ENCODE measurements at regions not wholly inside any gene's neighbourhood (a gene's known extent, or its start where the extent isn't known, plus 50 kb on each side); places are given as distances from the start of the nearest gene placed in this dataset.

DNA sequence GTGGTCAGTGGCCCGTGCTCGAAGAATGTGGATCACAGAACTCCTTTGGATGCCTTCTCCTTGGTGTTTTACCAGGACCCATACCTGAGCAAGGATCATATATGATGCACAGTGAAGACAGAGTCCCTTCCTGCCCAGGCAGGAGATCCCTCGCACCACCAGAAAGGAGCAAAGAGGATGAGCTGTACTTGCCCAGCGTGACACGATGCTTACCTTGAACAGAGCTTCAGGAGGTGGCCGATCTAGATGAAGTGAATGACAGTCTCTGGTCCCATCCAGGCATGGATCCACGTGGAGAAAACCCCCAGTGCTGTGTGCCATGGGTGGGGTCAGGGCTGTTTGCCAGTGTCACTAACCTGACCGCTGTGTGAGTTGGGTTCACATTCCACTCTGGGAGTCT lies 455.4 kb downstream of the GADD45G start (continued):
- TF ChIP-seq, protein P1, sequence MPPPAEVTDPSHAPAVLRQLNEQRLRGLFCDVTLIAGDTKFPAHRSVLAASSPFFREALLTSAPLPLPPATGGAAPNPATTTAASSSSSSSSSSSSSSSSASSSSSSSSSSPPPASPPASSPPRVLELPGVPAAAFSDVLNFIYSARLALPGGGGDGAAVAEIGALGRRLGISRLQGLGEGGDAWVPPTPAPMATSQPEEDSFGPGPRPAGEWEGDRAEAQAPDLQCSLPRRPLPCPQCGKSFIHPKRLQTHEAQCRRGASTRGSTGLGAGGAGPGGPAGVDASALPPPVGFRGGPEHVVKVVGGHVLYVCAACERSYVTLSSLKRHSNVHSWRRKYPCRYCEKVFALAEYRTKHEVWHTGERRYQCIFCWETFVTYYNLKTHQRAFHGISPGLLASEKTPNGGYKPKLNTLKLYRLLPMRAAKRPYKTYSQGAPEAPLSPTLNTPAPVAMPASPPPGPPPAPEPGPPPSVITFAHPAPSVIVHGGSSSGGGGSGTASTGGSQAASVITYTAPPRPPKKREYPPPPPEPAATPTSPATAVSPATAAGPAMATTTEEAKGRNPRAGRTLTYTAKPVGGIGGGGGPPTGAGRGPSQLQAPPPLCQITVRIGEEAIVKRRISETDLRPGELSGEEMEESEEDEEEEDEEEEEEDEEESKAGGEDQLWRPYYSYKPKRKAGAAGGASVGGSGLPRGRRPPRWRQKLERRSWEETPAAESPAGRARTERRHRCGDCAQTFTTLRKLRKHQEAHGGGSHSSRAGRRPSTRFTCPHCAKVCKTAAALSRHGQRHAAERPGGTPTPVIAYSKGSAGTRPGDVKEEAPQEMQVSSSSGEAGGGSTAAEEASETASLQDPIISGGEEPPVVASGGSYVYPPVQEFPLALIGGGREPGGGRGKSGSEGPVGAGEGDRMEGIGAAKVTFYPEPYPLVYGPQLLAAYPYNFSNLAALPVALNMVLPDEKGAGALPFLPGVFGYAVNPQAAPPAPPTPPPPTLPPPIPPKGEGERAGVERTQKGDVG (CRISPR knock-in tag; IDR thresholded peaks at IDR 0.05): no peak
- TF ChIP-seq KAT2A (conservative IDR thresholded peaks at IDR 0.05; ENCODE audit: control insufficient read depth, low read depth, low read length) (no peak), NRF1 (conservative IDR thresholded peaks at IDR 0.05; ENCODE audit: low read depth, low read length) (no peak), RELA (IDR thresholded peaks at IDR 0.05; ENCODE audit: borderline replicate concordance, partially characterized antibody) (no peak), ESRRA (IDR thresholded peaks at IDR 0.05; ENCODE audit: low read length) (no peak), ZBED1 (IDR thresholded peaks at IDR 0.05; ENCODE audit: borderline replicate concordance) (no peak)

DNA sequence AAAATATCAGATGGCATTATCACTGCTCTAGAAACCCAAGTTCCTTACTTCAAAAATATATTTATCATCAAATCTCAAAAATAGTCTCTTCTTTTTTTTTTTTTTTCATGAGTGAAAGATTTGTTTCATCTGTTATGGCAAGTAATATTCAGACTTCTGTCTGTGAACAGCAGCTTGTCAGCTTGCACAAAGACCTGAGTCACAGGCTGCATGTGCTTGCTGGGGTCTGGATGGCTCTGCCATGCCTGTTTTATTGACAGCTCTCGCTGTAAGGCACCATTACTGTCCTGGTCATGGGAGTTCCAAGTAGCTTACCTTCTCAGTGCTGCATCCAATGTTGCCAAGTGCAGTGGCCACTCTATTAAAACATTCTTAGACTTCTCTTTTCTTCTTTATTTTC lies 456.4 kb downstream of the GADD45G start:
- FAIRE-seq: no peak
- no peak overlapping the region for H3K27ac ChIP-seq (ENCODE audit: control insufficient read depth, insufficient read depth)
- BruUV-seq (replicated peaks): no TSS peak
- H3K36me3 ChIP-seq (ENCODE audit: control insufficient read depth in 2 of 2, insufficient read depth in 2 of 2, low read length in 1 of 2): no peaks in the 10 kb centered on the region
- H3K27me3 ChIP-seq (replicated peaks in 1 of 2; ENCODE audit: control insufficient read depth in 2 of 2, insufficient read depth in 2 of 2, low read length in 1 of 2): peaks cover 0 to 2% of the 10 kb centered on the region in 2 experiments; a peak in 1 of 4 replicates
- ATAC-seq: no peak
- H2AFZ ChIP-seq (ENCODE audit: control insufficient read depth, low read depth, low read length): no peak overlapping the region
- no peaks in the 10 kb centered on the region for H3K9me3 ChIP-seq (replicated peaks; ENCODE audit: control insufficient read depth, insufficient read depth, low read length)
- POLR2A ChIA-PET: no interaction called here
- intact Hi-C loops (cut with micrococcal nuclease; ENCODE audit: unreplicated experiment) (no loop called here), in situ Hi-C loops (cut with MboI) (no loop called here)
- H3K79me2 ChIP-seq (ENCODE audit: control insufficient read depth, insufficient read depth, low read length): no peaks in the 10 kb centered on the region
- no peak overlapping the region for H3K4me3 ChIP-seq
- TF ChIP-seq FOS (IDR thresholded peaks at IDR 0.05; ENCODE audit: borderline replicate concordance, extremely low read depth, insufficient read length): no peak
- TF ChIP-seq NFIC (IDR thresholded peaks at IDR 0.05; ENCODE audit: low read depth, low read length): no peak
- TF ChIP-seq HDAC2 (IDR thresholded peaks at IDR 0.05): no peak
- TF ChIP-seq RAD21 (IDR thresholded peaks at IDR 0.05; ENCODE audit: insufficient read depth, low read depth, low read length): no peak
- no peak for TF ChIP-seq MTA2 (IDR thresholded peaks at IDR 0.05; ENCODE audit: low read depth)
- H3K9ac ChIP-seq (ENCODE audit: control insufficient read depth, insufficient read depth, low read length): no peak overlapping the region
- RAD21 ChIA-PET (ENCODE audit: unreplicated experiment): interaction anchor here (1.0 kb wide), 1 partner anchor 14 kb away, joined by 3 read pairs; no protein-coding TSS in a partner anchor
- CTCF ChIA-PET: interaction anchor here (0.6 to 1.6 kb wide), 5 partner anchors 11 to 802 kb away, joined by 3 to 5 read pairs (median 4); no protein-coding TSS in a partner anchor
- no peak for DNase-seq (ENCODE audit: low read depth, low spot score)
- no peak overlapping the region for H3K4me2 ChIP-seq (ENCODE audit: control insufficient read depth, insufficient read depth)
- 0% methylated on average over 1 of the region's 1 CpG for WGBS (ENCODE audit: insufficient coverage, insufficient replicate concordance, low lambda C conversion rate, missing lambda C conversion rate)
- SMC1A ChIA-PET (ENCODE audit: uncharacterized antibody, unreplicated experiment): interaction anchor here (0.7 to 1.0 kb wide), 2 partner anchors 11 to 42 kb away, joined by 3 read pairs; no protein-coding TSS in a partner anchor
- no peaks in the 10 kb centered on the region for H4K20me1 ChIP-seq (ENCODE audit: control insufficient read depth, insufficient read depth)
- no peaks in the 10 kb centered on the region for H3K4me1 ChIP-seq (ENCODE audit: control insufficient read depth, insufficient read depth, low read length)
